SK-N-SH treated with all-trans-retinoic acid at 6 μM for 48 hours (cell line): ENCODE measurements at regions not wholly inside any gene's neighbourhood (a gene's known extent, or its start where the extent isn't known, plus 50 kb on each side); places are given as distances from the start of the nearest gene placed in this dataset.

Experiments
- ATAC-seq: fragments of 200-7000 bp; cut with Tn5 transposase; 3 replicates; pipeline ENCODE4 v1.9.1; 2020; ENCODE audit warnings: mild to moderate bottlenecking, moderate library complexity
- ARNTL ChIP-seq: fragments of 450-650 bp; formaldehyde crosslinking; IDR thresholded peaks from 2 replicates; pipeline ENCODE4 v1.5.0; 2020; ENCODE audit warnings: low read depth, mild to moderate bottlenecking, moderate library complexity, borderline replicate concordance
- CSDC2 ChIP-seq: fragments of 250-450 bp; sonication (Bioruptor Pico); IDR thresholded peaks from 2 replicates; pipeline ENCODE4 v1.5.0; 2020; ENCODE audit warnings: mild to moderate bottlenecking, moderate library complexity
- ESRRG ChIP-seq: fragments of 250-450 bp; sonication (Bioruptor Pico); IDR thresholded peaks from 2 replicates; pipeline ENCODE4 v1.6.1; 2021; ENCODE audit warnings: mild to moderate bottlenecking
- GLIS3 ChIP-seq: fragments of 250-450 bp; sonication (Bioruptor Pico); IDR thresholded peaks from 2 replicates; pipeline ENCODE4 v1.5.0; 2020; ENCODE audit warnings: mild to moderate bottlenecking, moderate library complexity
- ISL1 ChIP-seq: fragments of 250-450 bp; sonication (Bioruptor Pico); IDR thresholded peaks from 2 replicates; pipeline ENCODE4 v2.1.2; 2022; ENCODE audit warnings: mild to moderate bottlenecking, moderate library complexity
- PPARA ChIP-seq: fragments of 250-450 bp; sonication (Bioruptor Pico); IDR thresholded peaks from 2 replicates; pipeline ENCODE4 v1.5.0; 2020; ENCODE audit warnings: mild to moderate bottlenecking, borderline replicate concordance
- SNAI2 ChIP-seq: fragments of 250-450 bp; sonication (Bioruptor Pico); IDR thresholded peaks from 2 replicates; pipeline ENCODE4 v1.5.0; 2020; ENCODE audit warnings: mild to moderate bottlenecking, moderate library complexity
- TCF4 ChIP-seq: fragments of 250-450 bp; sonication (Bioruptor Pico); IDR thresholded peaks from 2 replicates; pipeline ENCODE4 v1.8.0; 2021; ENCODE audit warnings: mild to moderate bottlenecking, moderate library complexity, borderline replicate concordance
- TOX ChIP-seq: fragments of 250-450 bp; sonication (Bioruptor Pico); IDR thresholded peaks from 2 replicates; pipeline ENCODE4 v1.8.0; 2021; ENCODE audit warnings: mild to moderate bottlenecking, moderate library complexity, borderline replicate concordance
- ZC3H10 ChIP-seq: fragments of 250-450 bp; sonication (Bioruptor Pico); IDR thresholded peaks from 2 replicates; pipeline ENCODE4 v1.5.1; 2021; ENCODE audit warnings: mild to moderate bottlenecking, moderate library complexity
- ZFP3 ChIP-seq: fragments of 250-450 bp; sonication (Bioruptor Pico); IDR thresholded peaks from 2 replicates; pipeline ENCODE4 v1.5.0; 2020; ENCODE audit warnings: mild to moderate bottlenecking, moderate library complexity
- ZFP30 ChIP-seq: fragments of 450-650 bp; formaldehyde crosslinking; IDR thresholded peaks from 2 replicates; pipeline ENCODE4 v1.5.0; 2022; ENCODE audit warnings: mild to moderate bottlenecking, moderate library complexity
- ZNF565 ChIP-seq: fragments of 450-650 bp; formaldehyde crosslinking; conservative IDR thresholded peaks from 2 replicates; pipeline ENCODE4 v1.5.0; 2020; ENCODE audit warnings: low read depth, mild to moderate bottlenecking, moderate library complexity
- ZNF70 ChIP-seq: fragments of 450-650 bp; formaldehyde crosslinking; IDR thresholded peaks from 2 replicates; pipeline ENCODE4 v1.5.0; 2020; ENCODE audit warnings: mild to moderate bottlenecking, moderate library complexity
- ZNF8 ChIP-seq: fragments of 450-650 bp; formaldehyde crosslinking; IDR thresholded peaks from 2 replicates; pipeline ENCODE4 v1.5.0; 2020; ENCODE audit warnings: mild to moderate bottlenecking, moderate library complexity
- TF ChIP-seq, protein P1 (sequence below): fragments of 250-450 bp; sonication (Bioruptor Pico); IDR thresholded peaks from 2 replicates; pipeline ENCODE4 v1.8.0; 2021; ENCODE audit warnings: low read depth, mild to moderate bottlenecking, moderate library complexity, borderline replicate concordance
- TF ChIP-seq, protein P2 (sequence below): fragments of 250-450 bp; sonication (Bioruptor Pico); IDR thresholded peaks from 2 replicates; pipeline ENCODE4 v1.5.0; 2020; ENCODE audit warnings: mild to moderate bottlenecking, moderate library complexity
- TF ChIP-seq, protein P3 (sequence below): fragments of 250-450 bp; sonication (Bioruptor Pico); IDR thresholded peaks from 2 replicates; pipeline ENCODE4 v1.8.0; 2020; ENCODE audit warnings: mild to moderate bottlenecking, moderate library complexity, borderline replicate concordance

DNA sequence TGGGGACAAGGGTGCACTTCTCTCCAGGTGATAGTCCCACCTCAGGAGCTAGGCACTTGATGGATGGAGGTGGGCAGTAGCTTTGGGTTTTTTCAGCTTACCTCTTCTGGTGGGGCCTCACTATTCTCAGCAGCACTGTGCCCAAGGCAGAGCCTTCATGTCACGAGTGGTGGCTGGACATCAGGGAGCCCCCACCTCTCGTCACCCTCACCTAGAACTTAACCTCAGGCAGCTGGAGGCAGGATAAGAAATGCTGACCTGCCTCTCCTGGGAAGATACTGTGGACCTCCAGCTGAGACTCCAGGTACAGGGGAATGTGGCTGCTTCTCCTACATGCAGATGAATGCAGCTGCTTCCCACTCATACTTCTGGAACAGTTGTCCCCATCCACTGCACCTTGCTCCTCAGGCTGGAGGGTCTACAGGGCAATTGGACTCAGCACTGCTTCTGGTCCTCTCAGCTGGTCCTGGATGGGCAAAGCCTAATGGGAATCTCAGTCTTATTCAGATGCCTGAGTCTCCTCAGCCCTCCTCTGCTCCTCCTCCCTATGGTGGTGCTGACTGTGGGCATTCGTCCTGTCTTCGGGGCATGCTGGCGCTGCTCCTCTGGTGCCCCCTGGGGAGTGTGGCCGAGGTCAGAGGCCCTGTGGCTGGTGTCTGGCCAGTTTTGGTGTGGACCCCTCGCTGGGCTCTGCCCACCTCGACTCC is 129.9 kb downstream of the KLF13 start:
- ATAC-seq = no peak
- TF ChIP-seq ZNF70 (CRISPR knock-in tag) = no peak
- TF ChIP-seq, protein P1, sequence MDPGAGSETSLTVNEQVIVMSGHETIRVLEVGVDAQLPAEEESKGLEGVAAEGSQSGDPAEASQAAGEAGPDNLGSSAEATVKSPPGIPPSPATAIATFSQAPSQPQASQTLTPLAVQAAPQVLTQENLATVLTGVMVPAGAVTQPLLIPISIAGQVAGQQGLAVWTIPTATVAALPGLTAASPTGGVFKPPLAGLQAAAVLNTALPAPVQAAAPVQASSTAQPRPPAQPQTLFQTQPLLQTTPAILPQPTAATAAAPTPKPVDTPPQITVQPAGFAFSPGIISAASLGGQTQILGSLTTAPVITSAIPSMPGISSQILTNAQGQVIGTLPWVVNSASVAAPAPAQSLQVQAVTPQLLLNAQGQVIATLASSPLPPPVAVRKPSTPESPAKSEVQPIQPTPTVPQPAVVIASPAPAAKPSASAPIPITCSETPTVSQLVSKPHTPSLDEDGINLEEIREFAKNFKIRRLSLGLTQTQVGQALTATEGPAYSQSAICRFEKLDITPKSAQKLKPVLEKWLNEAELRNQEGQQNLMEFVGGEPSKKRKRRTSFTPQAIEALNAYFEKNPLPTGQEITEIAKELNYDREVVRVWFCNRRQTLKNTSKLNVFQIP = no peak
- no peak for TF ChIP-seq ZFP30 (CRISPR knock-in tag)
- no peak for TF ChIP-seq ISL1 (CRISPR knock-in tag)
- no peak for TF ChIP-seq SNAI2 (CRISPR knock-in tag)
- no peak for TF ChIP-seq ZNF8 (CRISPR knock-in tag)

DNA sequence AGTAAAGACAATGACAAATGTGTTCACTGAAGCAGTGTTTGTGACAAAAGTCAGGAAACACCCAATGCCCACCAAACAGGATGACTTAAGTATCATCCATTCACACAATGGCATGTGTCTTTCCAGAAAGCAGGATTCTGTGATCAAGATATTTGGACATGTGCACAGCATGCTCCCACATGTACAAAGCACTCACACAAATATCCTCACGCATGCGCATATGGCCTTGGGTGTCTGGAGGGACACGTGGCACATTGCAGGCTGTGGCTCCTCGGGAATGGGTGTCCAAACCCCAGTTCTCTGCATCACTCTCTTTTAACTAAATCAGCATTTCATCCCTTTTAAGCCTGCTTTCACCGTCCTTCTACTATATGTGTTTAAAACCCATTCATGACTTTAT is 130.5 kb downstream of the KLF13 start:
- ATAC-seq = no peak
- no peak for TF ChIP-seq PPARA (CRISPR knock-in tag)

DNA sequence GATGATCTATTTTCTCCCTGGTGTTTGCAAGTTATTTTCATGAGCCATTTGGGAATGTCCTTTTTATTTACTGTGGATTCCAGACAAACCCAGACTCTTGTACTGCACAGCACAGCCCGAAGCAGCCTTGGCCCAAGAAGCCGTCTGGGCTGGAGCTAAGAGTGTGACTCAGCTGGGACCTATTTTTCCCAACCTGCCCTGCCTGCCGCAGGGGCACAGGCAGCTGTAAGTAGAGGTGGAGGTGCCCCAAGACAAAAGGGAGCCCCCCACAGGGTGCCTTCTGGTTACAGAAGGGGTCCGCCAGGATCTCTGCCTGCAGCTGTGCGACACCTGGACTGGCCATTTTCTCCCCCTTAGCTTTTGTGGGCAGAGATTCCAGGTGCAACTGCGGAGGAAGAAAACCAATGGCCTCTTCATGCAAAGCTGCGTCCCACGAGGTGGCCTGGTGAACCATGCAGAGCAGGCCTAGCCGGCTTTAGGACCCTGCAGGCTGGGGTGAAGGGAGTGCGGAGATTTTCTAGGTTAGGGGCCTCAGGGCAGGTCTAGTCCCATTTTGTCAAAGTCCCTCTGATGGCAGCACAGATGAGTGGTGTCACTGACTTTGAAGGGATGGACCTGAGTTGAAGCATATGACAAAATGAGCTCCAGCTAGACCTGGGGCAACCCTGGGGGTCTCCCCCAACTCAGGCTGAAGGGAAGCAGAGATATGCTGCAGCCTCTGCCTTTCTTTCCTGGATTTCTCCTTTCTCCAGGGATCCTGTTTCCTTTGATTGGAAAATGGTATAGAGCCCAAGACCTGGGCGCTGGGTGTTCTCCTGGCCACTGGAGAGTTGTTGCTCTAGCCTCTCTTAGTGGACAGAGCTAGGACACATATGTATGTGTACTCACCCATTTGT is 131.2 kb downstream of the KLF13 start:
- no peak for TF ChIP-seq ARNTL (CRISPR knock-in tag)
- no peak for TF ChIP-seq GLIS3 (CRISPR knock-in tag)
- TF ChIP-seq, protein P2, sequence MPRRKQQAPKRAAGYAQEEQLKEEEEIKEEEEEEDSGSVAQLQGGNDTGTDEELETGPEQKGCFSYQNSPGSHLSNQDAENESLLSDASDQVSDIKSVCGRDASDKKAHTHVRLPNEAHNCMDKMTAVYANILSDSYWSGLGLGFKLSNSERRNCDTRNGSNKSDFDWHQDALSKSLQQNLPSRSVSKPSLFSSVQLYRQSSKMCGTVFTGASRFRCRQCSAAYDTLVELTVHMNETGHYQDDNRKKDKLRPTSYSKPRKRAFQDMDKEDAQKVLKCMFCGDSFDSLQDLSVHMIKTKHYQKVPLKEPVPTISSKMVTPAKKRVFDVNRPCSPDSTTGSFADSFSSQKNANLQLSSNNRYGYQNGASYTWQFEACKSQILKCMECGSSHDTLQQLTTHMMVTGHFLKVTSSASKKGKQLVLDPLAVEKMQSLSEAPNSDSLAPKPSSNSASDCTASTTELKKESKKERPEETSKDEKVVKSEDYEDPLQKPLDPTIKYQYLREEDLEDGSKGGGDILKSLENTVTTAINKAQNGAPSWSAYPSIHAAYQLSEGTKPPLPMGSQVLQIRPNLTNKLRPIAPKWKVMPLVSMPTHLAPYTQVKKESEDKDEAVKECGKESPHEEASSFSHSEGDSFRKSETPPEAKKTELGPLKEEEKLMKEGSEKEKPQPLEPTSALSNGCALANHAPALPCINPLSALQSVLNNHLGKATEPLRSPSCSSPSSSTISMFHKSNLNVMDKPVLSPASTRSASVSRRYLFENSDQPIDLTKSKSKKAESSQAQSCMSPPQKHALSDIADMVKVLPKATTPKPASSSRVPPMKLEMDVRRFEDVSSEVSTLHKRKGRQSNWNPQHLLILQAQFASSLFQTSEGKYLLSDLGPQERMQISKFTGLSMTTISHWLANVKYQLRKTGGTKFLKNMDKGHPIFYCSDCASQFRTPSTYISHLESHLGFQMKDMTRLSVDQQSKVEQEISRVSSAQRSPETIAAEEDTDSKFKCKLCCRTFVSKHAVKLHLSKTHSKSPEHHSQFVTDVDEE (CRISPR knock-in tag) = no peak
- no peak for TF ChIP-seq TOX (CRISPR knock-in tag)
- no peak for TF ChIP-seq ZC3H10 (CRISPR knock-in tag)
- TF ChIP-seq ZFP3 (CRISPR knock-in tag) = no peak
- no peak for TF ChIP-seq ISL1 (CRISPR knock-in tag)
- no peak for TF ChIP-seq TCF4 (CRISPR knock-in tag)
- TF ChIP-seq, protein P3, sequence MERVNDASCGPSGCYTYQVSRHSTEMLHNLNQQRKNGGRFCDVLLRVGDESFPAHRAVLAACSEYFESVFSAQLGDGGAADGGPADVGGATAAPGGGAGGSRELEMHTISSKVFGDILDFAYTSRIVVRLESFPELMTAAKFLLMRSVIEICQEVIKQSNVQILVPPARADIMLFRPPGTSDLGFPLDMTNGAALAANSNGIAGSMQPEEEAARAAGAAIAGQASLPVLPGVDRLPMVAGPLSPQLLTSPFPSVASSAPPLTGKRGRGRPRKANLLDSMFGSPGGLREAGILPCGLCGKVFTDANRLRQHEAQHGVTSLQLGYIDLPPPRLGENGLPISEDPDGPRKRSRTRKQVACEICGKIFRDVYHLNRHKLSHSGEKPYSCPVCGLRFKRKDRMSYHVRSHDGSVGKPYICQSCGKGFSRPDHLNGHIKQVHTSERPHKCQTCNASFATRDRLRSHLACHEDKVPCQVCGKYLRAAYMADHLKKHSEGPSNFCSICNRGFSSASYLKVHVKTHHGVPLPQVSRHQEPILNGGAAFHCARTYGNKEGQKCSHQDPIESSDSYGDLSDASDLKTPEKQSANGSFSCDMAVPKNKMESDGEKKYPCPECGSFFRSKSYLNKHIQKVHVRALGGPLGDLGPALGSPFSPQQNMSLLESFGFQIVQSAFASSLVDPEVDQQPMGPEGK = no peak
- TF ChIP-seq CSDC2 (CRISPR knock-in tag) = no peak
- no peak for ATAC-seq

DNA sequence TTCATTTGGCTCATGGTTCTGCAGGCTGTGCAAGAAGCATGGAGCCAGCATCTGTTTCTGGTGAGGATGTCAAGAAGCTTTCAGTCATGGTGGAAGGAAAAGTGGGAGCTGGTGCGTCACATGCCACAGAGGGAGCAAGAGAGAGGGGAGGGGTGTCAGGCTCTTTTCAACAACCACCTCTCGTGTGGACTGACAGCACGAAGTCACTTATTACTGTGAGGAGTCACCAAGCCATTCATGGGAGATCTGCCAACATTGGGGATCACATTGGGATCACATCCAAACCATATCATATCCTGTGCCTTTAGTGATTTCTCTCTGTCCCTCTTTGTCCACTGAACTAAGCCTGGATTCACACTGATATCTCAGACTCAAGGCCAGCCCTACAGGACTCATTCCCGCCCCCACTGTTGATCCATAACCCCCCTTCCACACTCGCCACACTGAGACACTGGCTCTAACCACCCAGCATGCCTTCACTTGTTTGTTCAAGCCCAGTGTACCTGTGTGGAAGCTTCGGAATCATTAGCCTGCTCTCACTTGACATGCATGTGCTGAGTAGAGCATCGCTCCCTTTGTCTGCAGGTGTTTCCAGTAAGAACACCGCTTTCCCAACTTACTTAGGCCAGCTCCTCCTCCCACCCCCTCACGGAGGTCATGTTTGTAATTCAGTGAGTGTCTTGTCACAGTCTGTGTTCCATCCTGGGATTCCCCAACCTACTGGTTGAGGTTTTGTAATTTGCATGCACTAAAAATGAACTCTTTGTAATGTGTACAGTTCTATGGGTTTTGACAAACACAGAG is 132.2 kb downstream of the KLF13 start:
- TF ChIP-seq, protein P2 (CRISPR knock-in tag) = no peak
- TF ChIP-seq ZNF70 (CRISPR knock-in tag) = no peak
- TF ChIP-seq, protein P3 = no peak
- TF ChIP-seq TOX (CRISPR knock-in tag) = no peak
- TF ChIP-seq SNAI2 (CRISPR knock-in tag) = no peak
- TF ChIP-seq ZFP3 (CRISPR knock-in tag) = no peak
- no peak for TF ChIP-seq ZNF565 (CRISPR knock-in tag)
- no peak for TF ChIP-seq ARNTL (CRISPR knock-in tag)
- no peak for TF ChIP-seq TCF4 (CRISPR knock-in tag)
- TF ChIP-seq ESRRG = no peak
- no peak for TF ChIP-seq CSDC2 (CRISPR knock-in tag)
- TF ChIP-seq, protein P1 = no peak
- no peak for ATAC-seq
